Endothelial cell of umbilical vein (primary cell): ENCODE measurements at regions not wholly inside any gene's neighbourhood (a gene's known extent, or its start where the extent isn't known, plus 50 kb on each side); places are given as distances from the start of the nearest gene placed in this dataset.

Experiments used
- EZH2 ChIP-seq: IDR thresholded peaks from 2 replicates; pipeline ENCODE4 v1.6.1; 2012; ENCODE audit warnings: borderline replicate concordance, low read depth, mild to moderate bottlenecking, moderate library complexity, low read length, inconsistent platforms; ENCODE audit not compliant: severe bottlenecking
- POLR2A ChIP-seq: IDR thresholded peaks from 2 replicates; pipeline ENCODE4 v1.6.1; 2012; ENCODE audit warnings: low read depth, mild to moderate bottlenecking, control low read depth, low read length
- TF ChIP-seq, protein P1 (sequence below), 2 donors: IDR thresholded peaks; 1 replicate in 1 of 2; 2 replicates in 1 of 2; pipeline ENCODE4 v1.5.1; 2011; ENCODE audit warnings: low read length in 2 of 2, mild to moderate bottlenecking in 2 of 2, moderate library complexity in 2 of 2, control low read depth in 1 of 2, inconsistent platforms in 1 of 2, low read depth in 1 of 2; ENCODE audit not compliant: insufficient read depth in 1 of 2; ENCODE audit errors: extremely low read depth in 1 of 2
- TF ChIP-seq, protein P2 (sequence below): IDR thresholded peaks from 2 replicates; pipeline ENCODE4 v1.6.1; 2011; ENCODE audit not compliant: insufficient read depth, insufficient read length

DNA sequence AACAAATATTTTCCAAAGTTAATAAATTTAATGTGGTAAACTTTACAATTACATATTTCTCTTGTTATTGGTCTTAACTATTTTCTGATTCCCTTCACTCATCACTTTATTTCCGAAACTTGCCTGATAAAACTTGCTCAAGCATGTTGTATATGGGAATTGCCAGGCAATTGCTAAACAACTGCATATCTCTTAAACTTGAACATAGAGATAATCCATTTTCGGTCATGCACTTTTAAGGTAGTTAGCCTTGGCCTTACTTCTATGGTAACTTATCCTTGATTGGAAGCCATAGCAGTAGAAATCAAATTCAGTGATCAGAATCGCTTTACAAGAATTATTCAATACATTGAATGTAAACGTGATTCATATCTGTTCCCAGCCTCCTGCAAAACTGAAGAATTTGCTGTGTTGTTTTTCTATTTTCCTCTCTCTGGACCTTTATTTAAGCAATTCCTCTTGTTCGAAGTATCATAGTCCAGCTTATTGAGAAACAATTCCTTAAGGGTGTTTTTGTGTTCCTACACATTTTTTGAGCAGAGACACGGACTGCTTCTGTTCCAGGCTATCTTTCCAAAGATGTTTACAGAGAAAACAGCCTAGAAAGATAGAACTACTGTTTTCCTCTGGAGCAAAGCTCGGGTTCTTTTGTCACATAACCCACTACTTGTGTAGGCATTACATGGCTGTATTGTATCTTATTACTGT lies 674.3 kb downstream of the IRS1 start:
- TF ChIP-seq, protein P1, sequence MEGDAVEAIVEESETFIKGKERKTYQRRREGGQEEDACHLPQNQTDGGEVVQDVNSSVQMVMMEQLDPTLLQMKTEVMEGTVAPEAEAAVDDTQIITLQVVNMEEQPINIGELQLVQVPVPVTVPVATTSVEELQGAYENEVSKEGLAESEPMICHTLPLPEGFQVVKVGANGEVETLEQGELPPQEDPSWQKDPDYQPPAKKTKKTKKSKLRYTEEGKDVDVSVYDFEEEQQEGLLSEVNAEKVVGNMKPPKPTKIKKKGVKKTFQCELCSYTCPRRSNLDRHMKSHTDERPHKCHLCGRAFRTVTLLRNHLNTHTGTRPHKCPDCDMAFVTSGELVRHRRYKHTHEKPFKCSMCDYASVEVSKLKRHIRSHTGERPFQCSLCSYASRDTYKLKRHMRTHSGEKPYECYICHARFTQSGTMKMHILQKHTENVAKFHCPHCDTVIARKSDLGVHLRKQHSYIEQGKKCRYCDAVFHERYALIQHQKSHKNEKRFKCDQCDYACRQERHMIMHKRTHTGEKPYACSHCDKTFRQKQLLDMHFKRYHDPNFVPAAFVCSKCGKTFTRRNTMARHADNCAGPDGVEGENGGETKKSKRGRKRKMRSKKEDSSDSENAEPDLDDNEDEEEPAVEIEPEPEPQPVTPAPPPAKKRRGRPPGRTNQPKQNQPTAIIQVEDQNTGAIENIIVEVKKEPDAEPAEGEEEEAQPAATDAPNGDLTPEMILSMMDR (IDR thresholded peaks at IDR 0.05; ENCODE audit: extremely low read depth in 1 of 2, insufficient read depth in 1 of 2, low read depth in 1 of 2, low read length in 2 of 2), result no peak
- TF ChIP-seq EZH2, result no peak
- TF ChIP-seq, protein P2, sequence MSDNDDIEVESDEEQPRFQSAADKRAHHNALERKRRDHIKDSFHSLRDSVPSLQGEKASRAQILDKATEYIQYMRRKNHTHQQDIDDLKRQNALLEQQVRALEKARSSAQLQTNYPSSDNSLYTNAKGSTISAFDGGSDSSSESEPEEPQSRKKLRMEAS, result no peak
- no peak for TF ChIP-seq POLR2A
